ENCODE measurements at regions not wholly inside any gene's neighbourhood (a gene's known extent, or its start where the extent isn't known, plus 50 kb on each side); places are given as distances from the start of the nearest gene placed in this dataset.

- WGBS, 2 experiments (ENCODE audit: extremely low coverage in 1 of 2, insufficient coverage in 1 of 2, insufficient read length in 1 of 2, insufficient replicate concordance in 2 of 2, low coverage in 1 of 2, low lambda C conversion rate in 2 of 2, missing lambda C conversion rate in 1 of 2): 92% methylated on average over 2 of the region's 2 CpGs; no CpG with 5 or more reads in 1 of the 2 experiments
- no peak overlapping the region for H2BK5ac ChIP-seq (ENCODE audit: low read depth, low read length)
- no peak for FAIRE-seq
Observed at GRCh38 chr10:36380538-36380937, 738.4 kb upstream of the FZD8 start.

More at GRCh38 chr10:36380538-36380937, 738.4 kb upstream of the FZD8 start:
- no peaks in the 10 kb centered on the region for H3K79me2 ChIP-seq (ENCODE audit: control insufficient read depth in 1 of 2, insufficient read depth in 2 of 2, low read length in 2 of 2)
- no peak overlapping the region for H2BK12ac ChIP-seq (ENCODE audit: low read depth, low read length)
- H3K14ac ChIP-seq (ENCODE audit: insufficient read length): no peak overlapping the region
- H3K23me2 ChIP-seq (ENCODE audit: low read depth, low read length): no peaks in the 10 kb centered on the region
- no peak overlapping the region for H3K4me3 ChIP-seq (ENCODE audit: extremely low read depth in 1 of 4, insufficient read depth in 2 of 4, low read depth in 3 of 4, low read length in 4 of 4)
- no peak overlapping the region for H3K56ac ChIP-seq (replicated peaks; ENCODE audit: insufficient read length, low read depth, low read length)
- H4K20me1 ChIP-seq (replicated peaks in 1 of 2; ENCODE audit: control insufficient read depth in 1 of 2, insufficient read depth in 2 of 2, low read length in 2 of 2): no peaks in the 10 kb centered on the region
- ChIA-PET CTCF (ENCODE audit: partially characterized antibody) (no interaction called here), POLR2A (ENCODE audit: partially characterized antibody) (no interaction called here)
- no peak overlapping the region for H2BK120ac ChIP-seq (replicated peaks; ENCODE audit: low read depth, low read length)
- H3K27ac ChIP-seq (ENCODE audit: low read depth, low read length): no peak overlapping the region
- H4K5ac ChIP-seq (ENCODE audit: insufficient read length, low read depth, low read length): no peak overlapping the region
- no peak for TF ChIP-seq NANOG (IDR thresholded peaks at IDR 0.05; ENCODE audit: insufficient read depth, low read depth, low read length, poor library complexity, severe bottlenecking)
- no peak for TF ChIP-seq CBX8 (IDR thresholded peaks at IDR 0.05; ENCODE audit: borderline replicate concordance, low read depth, low read length)
- TF ChIP-seq CTBP2 (IDR thresholded peaks at IDR 0.05; ENCODE audit: borderline replicate concordance, insufficient read depth, insufficient read length, low read length): no peak
- TF ChIP-seq EGR1 (IDR thresholded peaks at IDR 0.05; ENCODE audit: borderline replicate concordance, low read depth, low read length): no peak
- no peak for TF ChIP-seq MAX (IDR thresholded peaks at IDR 0.05)
- TF ChIP-seq RXRA (IDR thresholded peaks at IDR 0.05; ENCODE audit: insufficient read depth, low read depth, low read length): no peak
- no peak for TF ChIP-seq BACH1 (IDR thresholded peaks at IDR 0.05; ENCODE audit: low read length)
- TF ChIP-seq SP4 (IDR thresholded peaks at IDR 0.05; ENCODE audit: low read length): no peak
- no peak overlapping the region for H3K4me2 ChIP-seq (ENCODE audit: insufficient read depth in 1 of 2, low read depth in 2 of 2, low read length in 2 of 2)
- no peaks in the 10 kb centered on the region for H3K79me1 ChIP-seq (ENCODE audit: low read depth, low read length)
- H3K4ac ChIP-seq (replicated peaks; ENCODE audit: insufficient read length, low read depth, low read length): no peak overlapping the region
- no peak overlapping the region for H2BK15ac ChIP-seq (ENCODE audit: low read length)
- H2AFZ ChIP-seq (ENCODE audit: low read length): no peak overlapping the region
- no peak overlapping the region for H2BK20ac ChIP-seq (ENCODE audit: low read length)
- H3K36me3 ChIP-seq (ENCODE audit: control insufficient read depth in 2 of 4, insufficient read depth in 4 of 4, low read length in 3 of 4): no peaks in the 10 kb centered on the region
- H4K8ac ChIP-seq (ENCODE audit: extremely low read depth, insufficient read depth, low read length): no peak overlapping the region
- no peak overlapping the region for H3K18ac ChIP-seq (ENCODE audit: extremely low read depth, low read length)
- H2AK5ac ChIP-seq (ENCODE audit: low read depth, low read length): no peak overlapping the region
- no peak for DNase-seq (ENCODE audit: low read depth in 1 of 2, low spot score in 2 of 2)
- no peaks in the 10 kb centered on the region for H3K9me3 ChIP-seq (ENCODE audit: insufficient read depth in 2 of 2, low read depth in 1 of 2, low read length in 1 of 2)
- no peaks in the 10 kb centered on the region for H3K27me3 ChIP-seq (replicated peaks in 1 of 4; ENCODE audit: control insufficient read depth in 3 of 4, extremely low read depth in 1 of 4, insufficient read depth in 3 of 4, low read length in 3 of 4)
- no peaks in the 10 kb centered on the region for H3K4me1 ChIP-seq (replicated peaks in 1 of 4; ENCODE audit: control insufficient read depth in 3 of 4, insufficient read depth in 4 of 4, low read length in 3 of 4)
- H4K91ac ChIP-seq (replicated peaks; ENCODE audit: insufficient read length, low read length): no peak overlapping the region
- no peak overlapping the region for H3K9ac ChIP-seq (replicated peaks in 1 of 4; ENCODE audit: extremely low read depth in 1 of 4, low read depth in 3 of 4, low read length in 3 of 4)
- H3K23ac ChIP-seq (ENCODE audit: insufficient read length): no peak overlapping the region
